ENCODE measurements at regions not wholly inside any gene's neighbourhood (a gene's known extent, or its start where the extent isn't known, plus 50 kb on each side); places are given as distances from the start of the nearest gene placed in this dataset.

- DNase-seq (ENCODE audit: low read depth): no peak
These were observed 710.6 kb upstream of the TMEM132C start for GRCh38 chr12:127556231-127556886.

GRCh38 chr12:127558361-127558760, 708.6 kb upstream of the TMEM132C start:
- DNase-seq (ENCODE audit: low read depth): no peak

- DNase-seq (ENCODE audit: low read depth): peak; percentile 97
These were observed 707.5 kb upstream of the TMEM132C start for GRCh38 chr12:127559349-127560040.

GRCh38 chr12:127560041-127560478, 706.9 kb upstream of the TMEM132C start:
- DNase-seq (ENCODE audit: low read depth): no peak

- DNase-seq (ENCODE audit: low read depth): no peak
These were observed 704.2 kb upstream of the TMEM132C start for GRCh38 chr12:127562816-127563215.

GRCh38 chr12:127565241-127565640, 701.7 kb upstream of the TMEM132C start:
- no peak for DNase-seq (ENCODE audit: low read depth)

- no peak for DNase-seq (ENCODE audit: low read depth)
These were observed 699.4 kb upstream of the TMEM132C start for GRCh38 chr12:127567531-127567930.

- DNase-seq (ENCODE audit: low read depth): no peak
These were observed 696.6 kb upstream of the TMEM132C start for GRCh38 chr12:127570387-127570786.

- peak; percentile 35 for DNase-seq (ENCODE audit: low read depth)
These were observed 696.1 kb upstream of the TMEM132C start for GRCh38 chr12:127570793-127571360.

- DNase-seq (ENCODE audit: low read depth): no peak
These were observed 695.4 kb upstream of the TMEM132C start for GRCh38 chr12:127571578-127571977.

- no peak for DNase-seq (ENCODE audit: low read depth)
These were observed 687.5 kb upstream of the TMEM132C start for GRCh38 chr12:127579446-127579845.

- DNase-seq (ENCODE audit: low read depth): no peak
These were observed 684.9 kb upstream of the TMEM132C start for GRCh38 chr12:127582074-127582473.

- DNase-seq (ENCODE audit: low read depth): no peak
These were observed 683.9 kb upstream of the TMEM132C start for GRCh38 chr12:127583041-127583440.

- DNase-seq (ENCODE audit: low read depth): peak; percentile 76
These were observed 678.7 kb upstream of the TMEM132C start for GRCh38 chr12:127588249-127588648.

GRCh38 chr12:127589541-127589940, 677.4 kb upstream of the TMEM132C start:
- DNase-seq (ENCODE audit: low read depth): no peak

GRCh38 chr12:127590868-127591267, 676.1 kb upstream of the TMEM132C start:
- DNase-seq (ENCODE audit: low read depth): no peak

GRCh38 chr12:127592245-127592644, 674.7 kb upstream of the TMEM132C start:
- DNase-seq (ENCODE audit: low read depth): no peak

GRCh38 chr12:127594351-127594970, 672.5 kb upstream of the TMEM132C start:
- no peak for DNase-seq (ENCODE audit: low read depth)

GRCh38 chr12:127595506-127595905, 671.5 kb upstream of the TMEM132C start:
- no peak for DNase-seq (ENCODE audit: low read depth)

GRCh38 chr12:127596891-127597290, 670.1 kb upstream of the TMEM132C start:
- no peak for DNase-seq (ENCODE audit: low read depth)

- no peak for DNase-seq (ENCODE audit: low read depth)
These were observed 667.5 kb upstream of the TMEM132C start for GRCh38 chr12:127599436-127599835.

- DNase-seq (ENCODE audit: low read depth): no peak
These were observed 666.8 kb upstream of the TMEM132C start for GRCh38 chr12:127600211-127600610.
